Smooth muscle cell (in vitro differentiated cells): ENCODE measurements at regions not wholly inside any gene's neighbourhood (a gene's known extent, or its start where the extent isn't known, plus 50 kb on each side); places are given as distances from the start of the nearest gene placed in this dataset.

ENCODE experiments used
- DNase-seq: peaks from one replicate; lab custom pipeline; 2025; ENCODE audit not compliant: unreplicated experiment; lab: John Stamatoyannopoulos, UW
- H2AFZ ChIP-seq: fragments of 200-600 bp; sonication (generic); 2 replicates; pipeline ENCODE4 v1.6.0; 2016; ENCODE audit warnings: antibody characterized with exemption, low read depth, mild to moderate bottlenecking
- H3F3A ChIP-seq: fragments of 200-600 bp; sonication (generic); 2 replicates; pipeline ENCODE4 v1.6.0; 2017; ENCODE audit warnings: antibody characterized with exemption, low read depth
- H3K27ac ChIP-seq: fragments of 200-600 bp; sonication (generic); 2 replicates; pipeline ENCODE4 v1.5.1; 2016; ENCODE audit warnings: low read depth, mild to moderate bottlenecking
- H3K27me3 ChIP-seq: fragments of 200-600 bp; sonication (generic); 2 replicates; pipeline ENCODE4 v1.6.1; 2016; ENCODE audit warnings: low read depth, mild to moderate bottlenecking
- H3K36me3 ChIP-seq: fragments of 200-600 bp; sonication (generic); 2 replicates; pipeline ENCODE4 v1.5.1; 2016; ENCODE audit warnings: low read depth
- H3K4me1 ChIP-seq: fragments of 200-600 bp; sonication (generic); 2 replicates; pipeline ENCODE4 v1.5.1; 2016; ENCODE audit warnings: low read depth
- H3K4me2 ChIP-seq: fragments of 200-600 bp; sonication (generic); 2 replicates; pipeline ENCODE4 v1.6.0; 2016; ENCODE audit warnings: mild to moderate bottlenecking
- H3K4me3 ChIP-seq: fragments of 200-600 bp; sonication (generic); 2 replicates; pipeline ENCODE4 v1.5.1; 2016; ENCODE audit warnings: mild to moderate bottlenecking
- H3K79me2 ChIP-seq: fragments of 200-600 bp; sonication (generic); 2 replicates; pipeline ENCODE4 v1.6.0; 2016; ENCODE audit warnings: low read depth, mild to moderate bottlenecking
- H3K9ac ChIP-seq: fragments of 200-600 bp; sonication (generic); 2 replicates; pipeline ENCODE4 v1.6.0; 2016; ENCODE audit warnings: low read depth
- H3K9me3 ChIP-seq: fragments of 200-600 bp; sonication (generic); replicated peaks from 2 replicates; pipeline ENCODE4 v1.5.1; 2016; ENCODE audit warnings: low read depth
- H4K20me1 ChIP-seq: fragments of 200-600 bp; sonication (generic); 2 replicates; pipeline ENCODE4 v1.6.0; 2016; ENCODE audit warnings: low read depth
- WGBS: methylation state at CpG from one replicate; pipeline ENCODE4 v1.1.7; 2016; ENCODE audit warnings: low lambda C conversion rate; 5-methylcytosine and 5-hydroxymethylcytosine counted together
- TF ChIP-seq, protein P1 (sequence below): fragments of 200-600 bp; sonication (generic); IDR thresholded peaks from 2 replicates; pipeline ENCODE4 v1.5.1; 2017; ENCODE audit warnings: borderline replicate concordance, mild to moderate bottlenecking, antibody characterized with exemption; ENCODE audit not compliant: insufficient read depth, poor library complexity, severe bottlenecking

DNA sequence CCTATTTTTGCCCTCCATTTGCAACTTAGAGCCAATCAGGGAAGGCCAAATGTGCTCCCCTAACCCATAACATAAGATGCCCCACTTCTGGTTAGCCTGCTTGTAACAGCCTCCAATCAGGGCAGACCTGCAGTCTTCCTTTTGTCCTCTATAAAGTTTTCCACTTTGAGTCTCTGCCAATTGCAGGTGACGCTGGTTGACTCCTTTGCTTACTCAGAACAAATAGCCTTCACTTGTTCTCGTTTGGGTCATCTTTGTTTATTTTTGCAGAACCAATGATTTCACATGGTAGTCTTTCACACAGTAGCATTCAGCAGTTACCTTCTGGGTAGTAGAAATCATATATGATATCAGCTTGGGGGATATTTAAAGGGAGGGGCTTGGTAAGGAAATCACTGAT lies 225.6 kb downstream of the MINAR1 start:
- Histone ChIP-seq H2AFZ (no peak overlapping the region), H4K20me1 (no peaks in the 10 kb centered on the region), H3F3A (no peaks in the 10 kb centered on the region), H3K4me2 (no peak overlapping the region), H3K79me2 (no peaks in the 10 kb centered on the region), H3K9me3 (no peaks in the 10 kb centered on the region), H3K9ac (no peak overlapping the region), H3K27ac (no peak overlapping the region), H3K4me3 (no peak overlapping the region), H3K27me3 (no peaks in the 10 kb centered on the region), H3K4me1 (no peaks in the 10 kb centered on the region), H3K36me3 (no peaks in the 10 kb centered on the region)
- TF ChIP-seq, protein P1, sequence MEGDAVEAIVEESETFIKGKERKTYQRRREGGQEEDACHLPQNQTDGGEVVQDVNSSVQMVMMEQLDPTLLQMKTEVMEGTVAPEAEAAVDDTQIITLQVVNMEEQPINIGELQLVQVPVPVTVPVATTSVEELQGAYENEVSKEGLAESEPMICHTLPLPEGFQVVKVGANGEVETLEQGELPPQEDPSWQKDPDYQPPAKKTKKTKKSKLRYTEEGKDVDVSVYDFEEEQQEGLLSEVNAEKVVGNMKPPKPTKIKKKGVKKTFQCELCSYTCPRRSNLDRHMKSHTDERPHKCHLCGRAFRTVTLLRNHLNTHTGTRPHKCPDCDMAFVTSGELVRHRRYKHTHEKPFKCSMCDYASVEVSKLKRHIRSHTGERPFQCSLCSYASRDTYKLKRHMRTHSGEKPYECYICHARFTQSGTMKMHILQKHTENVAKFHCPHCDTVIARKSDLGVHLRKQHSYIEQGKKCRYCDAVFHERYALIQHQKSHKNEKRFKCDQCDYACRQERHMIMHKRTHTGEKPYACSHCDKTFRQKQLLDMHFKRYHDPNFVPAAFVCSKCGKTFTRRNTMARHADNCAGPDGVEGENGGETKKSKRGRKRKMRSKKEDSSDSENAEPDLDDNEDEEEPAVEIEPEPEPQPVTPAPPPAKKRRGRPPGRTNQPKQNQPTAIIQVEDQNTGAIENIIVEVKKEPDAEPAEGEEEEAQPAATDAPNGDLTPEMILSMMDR = no peak
- no peak for DNase-seq
- 87% methylated on average over 2 of the region's 2 CpGs for WGBS

DNA sequence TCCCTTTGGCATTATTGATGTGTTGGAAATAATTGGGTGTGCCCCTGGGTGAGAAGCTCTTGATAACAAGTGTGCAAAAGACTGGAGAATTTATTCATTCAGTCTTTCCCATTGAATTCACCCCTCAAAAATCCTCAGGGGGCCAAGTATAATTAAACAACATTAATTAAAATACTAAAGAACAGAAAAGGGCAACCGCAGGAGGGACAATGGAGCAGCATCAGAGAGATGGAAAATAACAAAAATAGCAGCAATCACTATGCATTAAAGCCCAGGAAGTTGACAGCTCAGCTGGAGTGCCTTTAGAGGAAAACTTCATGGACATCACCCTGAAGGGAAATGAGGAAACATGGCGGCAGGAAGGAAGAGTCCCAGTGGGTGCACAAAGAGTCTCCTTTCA lies 227.6 kb downstream of the MINAR1 start:
- H4K20me1 ChIP-seq = no peaks in the 10 kb centered on the region
- no peak overlapping the region for H3K9ac ChIP-seq
- H3K79me2 ChIP-seq = no peaks in the 10 kb centered on the region
- DNase-seq = no peak
- H3K4me1 ChIP-seq = no peaks in the 10 kb centered on the region
- TF ChIP-seq, protein P1 = no peak
- H2AFZ ChIP-seq = no peak overlapping the region
- no peaks in the 10 kb centered on the region for H3K27me3 ChIP-seq
- no peaks in the 10 kb centered on the region for H3K36me3 ChIP-seq
- H3K4me3 ChIP-seq = no peak overlapping the region
- H3K27ac ChIP-seq = no peak overlapping the region
- H3K9me3 ChIP-seq = no peaks in the 10 kb centered on the region
- no peak overlapping the region for H3K4me2 ChIP-seq
- 98% methylated on average over 2 of the region's 2 CpGs for WGBS
- H3F3A ChIP-seq = no peaks in the 10 kb centered on the region

DNA sequence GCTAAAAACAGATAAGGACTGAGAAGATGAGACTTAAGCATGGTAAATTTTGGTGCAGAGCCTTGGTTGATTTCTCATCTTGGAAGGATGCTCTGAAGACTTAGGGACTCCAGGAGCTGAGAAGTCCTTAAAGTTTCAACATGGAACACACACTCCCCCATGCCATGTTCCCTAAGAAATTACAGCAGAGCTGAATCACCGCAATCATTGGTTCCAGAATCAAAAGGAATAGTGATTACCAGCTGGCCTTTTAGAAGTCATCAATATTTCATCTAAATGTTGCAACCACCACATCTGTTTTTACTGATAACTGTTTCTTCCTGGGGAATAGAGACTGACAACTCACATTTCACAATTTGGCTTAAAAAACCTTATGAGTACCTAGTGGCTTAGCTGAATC lies 229.3 kb downstream of the MINAR1 start:
- DNase-seq = no peak
- H2AFZ ChIP-seq = no peak overlapping the region
- no peak overlapping the region for H3K27ac ChIP-seq
- no peaks in the 10 kb centered on the region for H3F3A ChIP-seq
- no peak overlapping the region for H3K9ac ChIP-seq
- no peaks in the 10 kb centered on the region for H3K9me3 ChIP-seq
- no peaks in the 10 kb centered on the region for H3K79me2 ChIP-seq
- H4K20me1 ChIP-seq = no peaks in the 10 kb centered on the region
- H3K4me2 ChIP-seq = no peak overlapping the region
- TF ChIP-seq, protein P1 = no peak
- H3K4me1 ChIP-seq = no peaks in the 10 kb centered on the region
- H3K27me3 ChIP-seq = no peaks in the 10 kb centered on the region
- 82% methylated on average over 1 of the region's 1 CpG for WGBS
- H3K4me3 ChIP-seq = no peak overlapping the region
- H3K36me3 ChIP-seq = no peaks in the 10 kb centered on the region

DNA sequence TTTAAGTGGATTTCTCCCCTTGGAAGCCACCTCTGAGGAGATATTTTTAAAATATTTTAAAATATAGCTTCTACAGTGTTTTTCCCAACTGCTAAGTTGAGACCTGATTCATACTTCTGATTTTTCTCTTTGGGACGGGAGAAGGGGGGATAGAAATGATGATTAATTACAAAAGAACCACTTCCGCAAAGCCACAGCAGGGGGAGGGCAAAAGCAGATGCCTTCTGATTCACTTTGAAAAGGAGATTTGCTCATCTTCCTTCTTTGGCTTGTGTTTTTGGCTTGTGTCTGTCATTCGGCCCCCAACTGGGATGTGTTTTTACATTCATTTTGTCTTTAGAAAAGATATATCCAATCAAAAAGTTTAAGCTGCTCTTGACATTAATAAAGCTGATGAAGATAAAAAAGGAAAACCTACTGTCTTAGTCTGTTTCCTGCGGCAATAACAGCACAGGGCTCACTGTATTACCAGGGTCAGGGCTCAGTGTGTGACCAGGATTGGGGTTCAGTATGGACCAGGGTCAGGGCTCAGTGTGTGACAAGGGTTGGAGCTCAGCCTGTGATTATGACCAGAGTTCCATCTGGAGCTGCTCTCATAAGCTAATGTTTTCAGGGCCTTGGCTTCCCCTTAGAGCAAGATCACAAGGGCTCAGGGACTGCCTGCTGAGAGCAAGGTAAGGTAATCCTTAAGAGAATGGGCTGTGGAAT lies 223.2 kb downstream of the MTHFS start:
- Histone ChIP-seq H3K27ac (peak overlapping the region; percentile 85), H3K4me1 (peaks cover 16% of the 10 kb centered on the region), H3K9me3 (no peaks in the 10 kb centered on the region), H3F3A (no peaks in the 10 kb centered on the region), H3K36me3 (no peaks in the 10 kb centered on the region), H3K9ac (peak overlapping the region; percentile 32), H3K4me3 (no peak overlapping the region), H2AFZ (peak overlapping the region; percentile 85), H4K20me1 (no peaks in the 10 kb centered on the region), H3K79me2 (no peaks in the 10 kb centered on the region), H3K27me3 (no peaks in the 10 kb centered on the region), H3K4me2 (peak overlapping the region; percentile 74)
- DNase-seq = no peak
- TF ChIP-seq, protein P1 = no peak
- 35% methylated on average over 4 of the region's 4 CpGs for WGBS
